ENCODE measurements at regions not wholly inside any gene's neighbourhood (a gene's known extent, or its start where the extent isn't known, plus 50 kb on each side); places are given as distances from the start of the nearest gene placed in this dataset.

DNA sequence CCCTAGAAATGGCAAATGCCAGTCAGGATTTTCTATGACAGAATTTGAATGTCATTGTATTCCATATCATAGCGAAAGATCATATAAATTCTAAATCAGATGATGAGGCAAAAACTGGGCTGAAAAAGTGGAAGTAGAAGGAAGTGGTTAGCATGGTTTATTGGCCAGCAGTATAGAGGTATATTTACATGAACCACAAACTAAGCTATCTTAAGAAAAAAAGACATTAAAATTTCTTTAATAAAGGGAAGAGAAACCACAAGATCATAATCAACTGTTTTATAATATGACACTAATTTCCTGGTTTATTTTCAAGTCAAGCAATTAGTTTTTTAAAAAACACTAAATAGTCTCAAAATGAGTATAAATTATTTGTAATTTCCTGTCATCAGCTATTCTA, 123.2 kb upstream of the LRP1B start:
- no peak for TF ChIP-seq POLR2A (IDR thresholded peaks at IDR 0.05; ENCODE audit: low read depth, low read length)
- TF ChIP-seq, protein P1, sequence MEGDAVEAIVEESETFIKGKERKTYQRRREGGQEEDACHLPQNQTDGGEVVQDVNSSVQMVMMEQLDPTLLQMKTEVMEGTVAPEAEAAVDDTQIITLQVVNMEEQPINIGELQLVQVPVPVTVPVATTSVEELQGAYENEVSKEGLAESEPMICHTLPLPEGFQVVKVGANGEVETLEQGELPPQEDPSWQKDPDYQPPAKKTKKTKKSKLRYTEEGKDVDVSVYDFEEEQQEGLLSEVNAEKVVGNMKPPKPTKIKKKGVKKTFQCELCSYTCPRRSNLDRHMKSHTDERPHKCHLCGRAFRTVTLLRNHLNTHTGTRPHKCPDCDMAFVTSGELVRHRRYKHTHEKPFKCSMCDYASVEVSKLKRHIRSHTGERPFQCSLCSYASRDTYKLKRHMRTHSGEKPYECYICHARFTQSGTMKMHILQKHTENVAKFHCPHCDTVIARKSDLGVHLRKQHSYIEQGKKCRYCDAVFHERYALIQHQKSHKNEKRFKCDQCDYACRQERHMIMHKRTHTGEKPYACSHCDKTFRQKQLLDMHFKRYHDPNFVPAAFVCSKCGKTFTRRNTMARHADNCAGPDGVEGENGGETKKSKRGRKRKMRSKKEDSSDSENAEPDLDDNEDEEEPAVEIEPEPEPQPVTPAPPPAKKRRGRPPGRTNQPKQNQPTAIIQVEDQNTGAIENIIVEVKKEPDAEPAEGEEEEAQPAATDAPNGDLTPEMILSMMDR (IDR thresholded peaks at IDR 0.05; ENCODE audit: extremely low read depth in 1 of 2, insufficient read depth in 1 of 2, low read depth in 1 of 2, low read length in 2 of 2), result no peak

Measured in endothelial cell of umbilical vein (primary cell).